Fibroblast of skin of right quadriceps (primary cell): ENCODE measurements at regions not wholly inside any gene's neighbourhood (a gene's known extent, or its start where the extent isn't known, plus 50 kb on each side); places are given as distances from the start of the nearest gene placed in this dataset.

Source experiments
- DNase-seq: peaks from one replicate; pipeline ENCODE4 v3.0.0-alpha.2; 2013

DNA sequence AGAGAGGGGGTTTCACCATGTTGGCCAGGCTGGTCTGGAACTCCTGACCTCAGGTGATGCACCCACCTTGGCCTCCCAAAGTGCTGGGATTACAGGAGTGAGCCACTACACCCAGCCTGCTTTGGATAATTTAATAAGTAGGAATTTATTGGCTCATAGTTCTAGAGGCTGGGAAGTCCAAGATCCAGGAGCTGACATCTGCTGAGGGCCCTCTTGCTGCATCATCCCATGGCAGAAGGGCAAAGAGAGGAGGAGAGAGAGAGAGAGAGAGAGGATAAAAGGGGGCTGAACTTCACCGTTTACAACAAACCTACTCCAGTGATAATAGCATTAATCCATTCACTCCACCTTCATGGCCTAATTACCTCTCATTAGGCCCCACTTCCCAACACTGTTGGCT, 62.0 kb upstream of the HES1 start:
- DNase-seq, result no peak

DNA sequence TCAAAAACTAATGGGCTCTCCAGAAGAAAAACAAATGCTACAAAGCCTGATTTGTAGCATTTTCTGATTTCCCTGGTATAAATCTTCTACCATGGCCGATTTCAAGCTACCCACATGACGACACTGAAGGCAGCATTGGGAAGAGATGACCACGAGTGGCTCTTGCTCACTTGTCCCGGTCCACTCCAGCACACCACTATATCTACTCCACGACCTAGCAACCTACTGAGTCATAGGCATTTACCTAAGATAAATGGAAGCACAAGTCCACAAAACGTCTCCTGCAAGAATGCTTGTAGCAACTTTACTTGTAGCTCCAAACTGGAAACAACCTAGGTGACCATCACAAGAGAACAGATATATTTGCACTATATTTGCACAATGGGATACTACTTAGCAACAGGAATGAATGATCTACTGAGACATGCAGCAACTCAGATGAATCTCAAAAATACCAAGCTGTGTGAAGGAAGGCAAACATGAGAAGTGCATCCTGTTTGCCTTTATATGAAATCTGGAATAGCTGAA, 60.8 kb upstream of the HES1 start:
- DNase-seq, result no peak

- no peak for DNase-seq
These were observed 60.0 kb upstream of the HES1 start for GRCh38 chr3:194075802-194076460.

GRCh38 chr3:194076475-194076874, 59.5 kb upstream of the HES1 start:
- no peak for DNase-seq

DNA sequence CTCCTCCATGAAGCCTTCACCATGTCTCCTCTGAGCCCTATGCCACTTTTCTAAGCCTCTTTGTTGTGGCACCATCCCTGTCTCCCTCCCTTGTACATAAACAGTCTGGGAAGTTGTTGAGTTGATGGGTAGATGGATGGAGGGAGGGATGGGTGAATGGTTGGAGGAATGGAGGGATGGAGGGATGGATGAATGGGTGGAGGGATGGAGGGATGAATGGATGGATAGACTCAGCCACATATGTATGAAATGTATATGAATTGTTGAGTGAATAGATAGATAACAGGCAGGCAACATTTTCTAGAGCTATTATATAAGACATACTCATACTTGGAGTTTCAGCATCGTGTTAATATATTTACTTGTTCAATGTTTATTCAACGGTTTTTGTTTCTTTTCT, 58.3 kb upstream of the HES1 start:
- no peak for DNase-seq

- no peak for DNase-seq
These were observed 57.7 kb upstream of the HES1 start for GRCh38 chr3:194078045-194078821.

GRCh38 chr3:194079702-194080172, 56.2 kb upstream of the HES1 start:
- DNase-seq, result no peak

DNA sequence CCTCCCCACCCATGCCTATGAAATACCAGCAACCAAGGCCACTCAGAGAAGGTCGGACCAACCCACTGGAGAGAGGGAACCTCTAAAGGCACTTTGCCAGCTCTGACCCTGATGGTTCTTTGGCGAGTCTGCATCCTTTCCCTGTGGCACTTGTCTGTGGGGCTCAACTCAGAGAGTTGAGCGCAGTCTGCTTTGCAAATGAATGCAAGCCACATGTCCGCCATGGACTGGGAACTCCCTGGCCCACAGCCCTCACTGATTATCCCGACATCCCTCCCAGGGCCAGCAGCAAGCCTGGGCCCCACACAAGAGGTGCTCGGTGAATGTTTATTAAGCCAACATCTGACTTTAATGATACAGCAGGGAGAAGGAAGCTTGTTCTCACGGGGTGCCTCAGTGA, 55.5 kb upstream of the HES1 start:
- peak; percentile 74 for DNase-seq

DNA sequence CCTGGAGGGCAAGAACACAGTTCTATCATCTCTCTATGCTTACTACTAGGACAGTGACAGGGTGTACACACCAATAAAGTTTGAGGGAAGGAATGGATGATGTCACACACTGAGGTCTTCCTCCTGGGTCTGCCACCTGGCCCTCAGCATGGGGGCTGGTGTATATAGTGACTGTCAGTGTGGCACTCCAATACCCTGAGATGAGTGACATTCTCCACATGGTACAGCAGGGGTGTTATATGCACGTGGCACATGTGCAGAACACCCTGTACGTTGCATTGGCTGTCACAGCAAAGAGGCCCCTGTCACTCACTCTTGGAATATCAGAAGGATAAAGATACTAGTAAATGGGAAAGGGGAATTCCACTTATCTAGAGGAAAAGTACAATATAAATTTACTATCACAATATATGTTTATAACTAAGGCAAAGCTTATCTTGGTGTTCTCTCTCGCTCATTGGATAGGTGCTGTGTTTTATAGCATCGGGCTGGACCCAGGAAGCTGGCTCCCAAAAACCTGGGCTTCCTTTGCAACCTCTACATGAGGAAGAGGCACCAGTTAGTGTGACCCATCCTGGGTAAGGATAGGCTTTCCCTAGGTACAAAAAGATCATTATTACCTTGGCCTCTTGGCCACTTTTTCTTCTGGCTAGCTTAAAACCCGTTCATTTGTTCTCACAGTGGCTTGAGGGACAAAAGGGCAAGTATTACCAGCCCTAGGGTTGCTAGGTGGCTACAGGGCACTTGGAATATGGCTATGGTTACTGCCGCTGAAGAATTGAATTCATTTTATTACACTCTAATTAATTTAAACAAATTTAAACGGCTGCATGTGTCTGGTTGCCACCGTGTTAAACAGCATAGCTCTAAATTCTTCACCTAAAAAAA, 54.8 kb upstream of the HES1 start:
- DNase-seq, result no peak

GRCh38 chr3:194081826-194082225, 54.1 kb upstream of the HES1 start:
- no peak for DNase-seq

DNA sequence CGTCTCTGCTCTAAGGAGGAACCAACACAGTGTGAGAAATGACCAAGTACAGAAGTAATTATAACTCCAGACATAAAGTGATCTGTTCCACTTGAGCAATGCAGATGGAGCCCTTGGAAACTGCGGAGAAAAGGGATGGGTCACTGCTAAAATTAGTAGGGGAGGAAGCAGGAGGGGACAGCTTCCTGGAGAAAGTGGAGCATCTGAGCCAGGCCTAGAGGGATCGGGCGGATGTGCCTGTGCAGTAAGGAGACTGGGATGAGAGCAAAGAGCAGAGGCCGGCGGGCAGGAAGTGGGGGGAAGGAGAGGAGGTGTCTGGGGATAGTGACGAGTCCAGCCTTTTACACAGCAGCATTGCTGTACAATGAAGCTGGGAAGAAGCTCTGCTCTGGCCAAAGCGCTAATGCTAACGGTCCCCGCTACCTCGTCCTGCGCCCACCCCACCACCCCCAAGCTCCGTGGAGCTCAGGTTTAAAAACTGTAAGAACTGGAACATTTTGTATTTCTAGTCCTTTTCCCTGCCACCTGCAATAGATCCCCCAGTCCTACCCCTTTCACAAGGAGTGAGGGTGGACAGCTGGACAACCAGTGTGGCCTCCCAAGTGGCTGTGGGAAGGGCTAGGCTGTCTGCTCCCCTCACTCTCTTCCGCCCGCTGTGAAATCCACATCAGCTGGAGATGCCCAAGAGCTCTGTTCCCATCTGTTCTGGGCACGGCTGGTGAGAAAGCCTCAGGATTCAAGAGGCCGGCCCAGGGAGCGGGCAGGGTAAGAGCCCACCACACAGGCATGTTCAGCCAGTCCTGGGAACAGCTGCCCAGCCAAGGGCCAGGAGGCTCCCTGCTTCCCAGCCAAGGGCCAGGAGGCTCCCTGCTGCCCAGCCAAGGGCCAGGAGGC, 53.0 kb upstream of the HES1 start:
- DNase-seq, result peak; percentile 54

GRCh38 chr3:194083637-194084224, 52.2 kb upstream of the HES1 start:
- peak; percentile 45 for DNase-seq

DNA sequence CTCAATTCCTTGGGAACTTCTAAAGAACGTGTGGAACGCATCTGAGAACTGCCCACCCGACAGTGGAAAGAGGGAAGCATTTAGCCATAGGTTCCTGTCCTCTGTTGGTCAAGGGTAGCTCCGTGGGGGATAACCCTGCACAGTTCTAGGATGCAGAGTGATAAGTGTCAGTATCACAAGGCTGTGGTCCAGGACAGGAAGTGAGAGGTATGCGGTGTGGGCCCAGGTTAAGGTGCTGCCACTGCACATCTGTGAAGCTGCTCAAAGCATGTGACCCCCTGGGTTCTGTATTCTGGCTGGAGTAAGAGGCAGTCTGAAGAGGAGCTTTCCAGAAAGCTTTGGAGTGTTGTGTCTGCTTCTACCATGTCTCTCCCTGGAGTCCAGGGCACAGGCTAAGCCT, 51.7 kb upstream of the HES1 start:
- DNase-seq, result no peak
